HG03457 (cell line): ENCODE measurements at regions not wholly inside any gene's neighbourhood (a gene's known extent, or its start where the extent isn't known, plus 50 kb on each side); places are given as distances from the start of the nearest gene placed in this dataset.

Experiments
- ATAC-seq: cut with Tn5 transposase; IDR thresholded peaks from one replicate; pipeline ENCODE4 v1.9.1; 2021; ENCODE audit warnings: moderate number of reproducible peaks; ENCODE audit not compliant: unreplicated experiment

DNA sequence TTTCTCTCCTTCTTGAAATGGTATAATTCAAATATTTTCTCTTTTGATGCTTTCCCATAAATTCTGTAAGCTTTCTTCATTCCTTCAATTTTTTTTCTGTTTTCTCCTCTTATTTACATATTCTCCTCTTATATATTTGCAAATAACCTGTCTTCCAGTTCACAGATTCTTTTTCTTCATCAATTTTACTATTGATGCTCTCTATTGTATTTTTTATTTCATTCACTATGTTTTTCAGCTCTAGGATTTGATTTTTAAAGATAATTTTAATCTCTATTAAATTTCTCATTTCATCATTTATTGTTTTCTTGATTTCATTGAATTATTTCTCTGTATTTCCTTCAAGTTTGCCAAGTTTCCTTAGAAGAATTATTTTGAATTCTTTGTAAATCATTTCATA, 54.0 kb upstream of the PRPS1L1 start:
- no peak for ATAC-seq

DNA sequence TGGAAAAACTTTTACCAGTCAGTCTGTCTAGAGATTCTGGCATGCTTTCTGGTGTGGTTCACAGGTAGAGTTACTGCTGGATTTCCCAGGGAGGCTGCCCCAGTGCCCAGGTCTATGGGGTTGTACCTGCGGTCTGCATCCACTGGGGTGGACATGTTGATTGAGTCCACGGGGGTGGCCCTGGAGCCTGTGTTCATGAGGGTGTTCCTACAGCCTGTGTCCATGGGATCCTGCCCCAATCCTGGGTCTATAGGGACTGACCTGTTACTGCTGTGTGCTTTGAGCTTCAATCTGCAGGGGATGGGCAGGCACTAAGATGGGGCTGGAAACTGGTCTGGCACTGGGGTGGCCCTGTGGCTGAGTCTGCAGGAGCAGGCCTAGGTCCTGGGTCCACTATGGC, 54.5 kb upstream of the PRPS1L1 start:
- ATAC-seq = no peak

DNA sequence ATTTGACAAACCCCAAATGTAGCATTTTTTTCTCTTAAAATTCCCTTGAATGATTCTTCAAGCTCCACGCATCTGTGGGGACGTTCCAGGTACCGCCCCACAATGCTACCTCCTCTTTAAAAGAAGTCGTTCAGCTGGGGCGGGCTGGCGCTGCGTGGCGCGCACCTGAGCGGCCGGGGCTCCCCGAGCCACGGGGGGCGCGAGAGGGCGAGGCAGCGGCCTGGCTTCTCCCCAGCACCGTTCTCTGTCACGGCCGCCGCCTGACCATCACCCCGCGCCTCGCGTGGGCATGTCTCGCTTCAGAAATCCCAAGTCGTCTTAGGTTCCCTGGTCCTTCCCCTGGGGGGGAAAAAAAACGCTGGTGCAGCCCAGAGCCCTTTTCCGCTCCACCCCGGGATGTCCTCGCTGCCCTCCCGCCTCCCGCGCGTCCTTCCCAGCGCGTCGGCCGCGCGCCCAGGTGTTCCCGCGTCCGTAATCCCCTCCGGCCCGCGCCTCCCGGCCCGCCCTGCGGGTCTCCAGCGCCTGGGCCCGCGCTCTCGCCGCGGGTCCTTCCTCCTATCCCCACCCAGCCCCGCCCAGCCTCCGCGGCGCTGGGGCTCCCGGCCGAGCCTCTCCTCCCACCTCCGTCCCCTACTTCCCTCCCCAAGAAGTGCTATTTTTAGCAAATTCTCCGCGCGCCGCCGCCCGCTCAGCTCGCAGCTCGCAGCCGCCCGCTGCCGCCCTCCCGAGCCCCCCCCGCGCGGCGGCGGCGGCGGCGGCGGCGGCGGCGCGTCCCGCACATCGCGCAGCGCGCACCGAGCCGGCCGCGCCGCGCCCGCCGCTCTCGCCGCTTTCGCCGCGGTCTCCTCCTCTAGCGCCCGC, 58.7 kb upstream of the PRPS1L1 start:
- ATAC-seq = no peak

DNA sequence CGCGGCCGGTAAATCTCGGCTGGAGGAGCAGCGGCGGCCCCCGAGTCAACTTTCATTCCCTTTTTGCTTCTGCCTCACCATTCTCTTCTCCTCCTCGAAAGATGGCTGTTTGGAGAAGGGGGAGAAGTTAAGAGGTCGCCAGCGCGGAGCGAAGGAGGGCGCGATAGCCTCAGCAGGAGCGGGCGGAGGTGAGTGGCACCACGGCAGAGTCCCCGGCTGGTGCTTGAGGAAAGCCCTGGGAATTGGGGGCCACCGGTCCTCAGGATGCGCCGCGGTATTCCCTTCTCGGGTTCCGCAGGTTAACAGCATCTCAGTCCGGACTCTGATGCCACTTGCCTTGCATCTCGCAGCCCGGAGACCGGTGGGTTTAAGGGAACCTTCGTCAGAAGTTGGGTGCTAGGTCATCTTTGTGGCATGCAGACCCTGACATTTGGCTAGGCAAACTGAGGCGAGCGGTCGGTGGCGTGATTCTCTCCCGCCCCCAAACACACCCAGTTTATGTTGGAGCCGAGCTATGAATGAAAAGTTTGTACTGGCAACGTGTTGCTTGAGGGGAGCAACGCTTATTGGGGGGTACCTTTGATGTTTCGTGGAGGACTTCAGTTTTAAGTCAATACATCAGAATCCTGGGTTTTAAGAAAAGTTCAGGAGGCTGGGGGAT, 59.5 kb upstream of the PRPS1L1 start:
- no peak for ATAC-seq

DNA sequence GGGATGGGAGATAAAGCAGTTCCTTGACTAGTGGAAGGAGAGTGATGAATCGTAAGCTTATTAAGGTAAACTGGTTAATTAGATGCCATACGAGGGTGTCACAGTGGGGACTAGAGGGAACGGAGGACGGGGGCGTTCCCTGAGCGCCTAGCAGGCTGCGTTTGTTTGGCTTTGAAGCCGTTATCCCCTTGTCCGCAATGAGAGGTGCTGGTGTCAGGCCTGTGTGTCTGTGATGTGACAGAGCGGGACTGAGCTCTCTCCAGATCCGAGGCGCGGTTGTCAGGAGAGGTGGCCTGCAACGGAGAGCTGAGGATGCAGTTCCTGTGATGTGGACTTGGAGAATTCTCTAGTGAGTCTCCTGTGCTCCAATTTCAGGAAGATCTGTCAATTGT, 60.0 kb upstream of the PRPS1L1 start:
- no peak for ATAC-seq

DNA sequence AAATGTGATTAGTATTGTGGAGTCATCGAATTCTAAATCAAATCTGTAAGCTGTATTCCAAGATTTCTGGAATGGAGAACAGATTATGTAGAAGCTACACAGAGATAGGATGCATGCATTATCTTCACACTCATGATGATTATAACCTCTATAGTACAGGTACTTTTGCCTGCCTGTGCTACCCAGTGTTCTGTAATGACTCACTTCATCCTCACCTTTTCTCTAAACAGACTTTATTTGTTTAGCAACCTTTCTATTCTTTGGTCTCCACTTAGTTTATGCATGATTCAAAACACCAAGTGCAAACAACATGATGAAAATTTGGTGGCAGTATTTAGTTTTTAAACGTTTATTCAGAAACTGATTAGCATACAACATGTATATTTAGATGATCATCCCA, 68.4 kb upstream of the PRPS1L1 start:
- no peak for ATAC-seq

DNA sequence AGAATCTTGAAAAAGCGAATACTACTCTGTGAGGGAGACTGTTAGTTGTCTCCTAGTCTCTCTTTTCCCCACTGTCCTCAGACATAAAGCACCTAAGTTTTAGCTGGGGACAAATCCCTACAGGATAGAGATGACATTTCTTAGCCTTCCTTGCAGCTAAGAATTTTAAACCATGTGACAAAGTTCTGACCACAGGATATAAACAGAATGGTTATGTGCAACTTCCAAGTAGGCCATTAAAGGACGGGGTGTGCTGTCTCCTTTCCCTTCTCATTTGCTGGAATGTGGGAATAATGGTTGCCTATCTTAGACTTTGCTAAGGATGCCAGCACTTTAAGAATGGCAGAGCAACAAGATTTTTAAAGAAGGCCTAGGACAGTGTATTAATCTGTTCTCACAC, 74.9 kb upstream of the PRPS1L1 start:
- ATAC-seq = no peak

DNA sequence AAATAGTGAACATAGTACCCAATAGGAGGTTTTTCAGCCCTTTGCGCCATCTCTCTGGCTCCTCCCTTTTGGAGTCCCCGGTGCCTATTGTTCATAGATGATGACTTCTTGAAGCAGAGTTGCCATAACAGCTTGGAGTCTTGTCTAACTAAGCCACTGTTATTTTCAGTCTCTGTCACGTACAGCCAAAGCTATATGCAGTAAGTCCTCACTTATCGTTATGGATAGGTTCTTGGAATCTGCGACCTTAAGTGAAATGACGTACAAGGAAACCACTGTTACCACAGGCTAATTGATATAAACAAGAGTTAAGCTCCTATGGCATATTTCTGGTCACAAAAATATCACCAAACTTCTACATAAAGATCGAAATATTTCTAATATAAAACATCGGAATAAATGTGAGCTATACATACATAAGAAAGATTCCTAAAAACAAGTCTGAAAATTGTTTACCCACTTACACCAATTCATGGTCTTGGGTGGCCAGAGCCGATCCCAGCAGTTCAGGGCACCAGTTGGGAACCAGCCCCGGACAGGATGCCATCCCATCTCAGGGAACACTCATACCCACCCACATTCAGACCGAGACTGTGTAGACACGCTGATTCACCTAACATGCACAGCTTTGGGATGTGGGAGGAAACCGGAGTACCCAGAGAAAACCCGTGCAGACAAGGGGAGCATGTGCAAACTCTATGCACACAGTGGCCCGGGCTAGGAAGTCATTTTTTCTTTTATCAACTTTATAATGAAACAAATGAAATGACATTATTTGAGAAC, 76.0 kb upstream of the PRPS1L1 start:
- ATAC-seq = no peak

DNA sequence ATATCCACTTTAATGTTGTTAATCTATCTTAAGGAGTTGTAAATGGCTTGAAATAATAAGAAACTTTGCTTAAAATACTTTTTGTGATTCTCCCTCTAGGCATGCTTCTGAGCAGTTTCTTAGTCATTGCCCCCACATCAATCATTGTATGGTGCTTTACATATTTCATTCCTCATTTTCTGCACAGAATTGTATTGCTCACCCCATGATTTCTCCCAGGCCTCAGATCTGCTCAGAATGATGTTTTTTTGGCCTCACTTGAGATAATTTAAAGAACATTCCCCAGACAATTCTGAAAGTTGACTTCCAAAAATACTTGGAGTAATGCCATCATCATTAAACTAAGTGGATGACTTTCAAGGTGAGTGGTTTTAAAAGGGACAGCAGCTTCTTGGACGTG, 82.1 kb upstream of the PRPS1L1 start:
- ATAC-seq = no peak

DNA sequence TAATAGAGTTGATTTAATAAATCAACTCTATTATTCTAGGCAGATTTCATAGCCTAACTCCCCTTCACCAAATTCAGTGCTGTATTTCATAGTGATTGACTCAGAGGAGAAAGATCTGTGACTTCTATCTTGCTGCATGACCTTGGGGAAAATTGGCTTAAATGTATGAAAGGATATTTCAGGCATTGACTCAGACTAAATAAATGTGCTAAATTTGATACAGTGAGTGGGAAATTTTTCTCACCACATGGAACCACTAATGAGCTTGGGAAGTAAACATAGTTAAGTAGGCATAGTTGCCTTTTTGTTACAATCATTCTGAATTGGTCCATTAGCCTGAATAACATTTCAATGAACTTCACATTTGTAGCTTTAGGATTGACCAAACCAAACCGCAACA, 89.0 kb upstream of the PRPS1L1 start:
- no peak for ATAC-seq

DNA sequence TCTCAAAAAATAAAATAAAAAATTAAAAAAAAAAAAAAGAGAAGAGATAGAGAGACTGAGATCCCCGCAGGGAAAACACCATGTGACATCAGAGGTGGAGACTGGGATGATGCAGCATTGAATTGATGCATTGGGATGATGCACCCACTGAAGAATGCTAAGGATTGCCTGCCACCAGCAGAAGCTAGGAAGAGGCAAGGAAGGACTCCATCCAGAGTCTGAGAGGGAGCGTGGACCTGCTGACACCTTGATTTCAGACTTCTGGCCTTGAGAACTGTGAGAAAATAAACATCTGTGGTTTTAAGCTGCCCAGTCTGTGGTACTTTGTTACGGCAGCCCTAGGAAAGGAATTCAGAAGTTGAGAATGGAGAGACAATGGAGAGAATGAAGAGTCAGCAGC, 89.8 kb upstream of the PRPS1L1 start:
- ATAC-seq = no peak

DNA sequence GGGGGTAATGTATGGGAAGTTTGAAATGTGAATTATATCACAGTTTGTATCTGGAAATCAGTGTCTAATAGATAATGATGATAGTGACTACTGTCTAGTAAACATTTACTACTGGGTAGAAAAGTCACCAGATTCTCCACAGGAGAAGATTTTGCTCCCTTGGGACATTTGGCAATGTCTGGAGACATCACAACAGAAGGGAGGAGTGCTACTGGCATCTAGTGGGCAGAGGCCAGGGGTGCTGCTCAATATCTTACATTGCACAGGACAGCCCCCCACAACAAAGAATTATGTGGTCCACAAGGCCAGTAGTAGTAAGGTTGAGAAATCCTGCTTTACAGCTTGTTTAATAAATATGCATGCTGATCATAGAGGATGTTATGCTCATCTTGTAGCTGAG, 92.3 kb upstream of the PRPS1L1 start:
- ATAC-seq = no peak

DNA sequence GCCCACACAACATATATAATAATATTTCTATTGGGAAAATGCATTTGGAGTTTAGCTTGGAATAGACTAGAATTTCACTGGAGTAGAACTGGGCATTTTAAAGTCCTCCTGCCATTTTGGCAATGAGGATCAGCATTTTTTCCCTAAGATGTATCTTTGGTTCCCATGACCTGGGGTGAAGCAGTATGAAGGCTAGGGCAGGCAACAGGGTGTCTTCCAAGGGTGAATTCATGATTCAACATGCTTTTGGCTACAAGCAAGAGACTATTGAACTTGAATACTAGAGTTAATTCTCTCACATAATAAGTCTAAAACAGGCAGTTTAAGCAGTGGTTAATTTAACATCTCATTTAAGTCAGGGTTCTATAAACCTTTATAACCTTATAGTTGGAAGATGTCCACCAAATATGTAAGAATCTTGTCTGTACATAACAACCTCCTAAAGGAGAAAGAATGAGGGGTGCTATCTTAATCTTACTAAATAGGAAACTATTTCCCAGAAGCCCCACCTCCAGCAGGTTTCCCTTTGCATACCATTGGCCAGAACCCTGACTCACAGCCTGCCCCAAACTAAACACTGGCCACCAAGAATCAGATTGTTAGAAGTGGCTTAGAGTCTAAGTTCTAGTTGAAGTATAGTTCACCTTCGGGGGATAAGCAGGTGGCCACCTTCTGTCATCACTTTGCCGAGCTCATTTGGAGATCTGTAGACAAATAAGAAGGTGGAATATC, 96.0 kb upstream of the PRPS1L1 start:
- no peak for ATAC-seq

DNA sequence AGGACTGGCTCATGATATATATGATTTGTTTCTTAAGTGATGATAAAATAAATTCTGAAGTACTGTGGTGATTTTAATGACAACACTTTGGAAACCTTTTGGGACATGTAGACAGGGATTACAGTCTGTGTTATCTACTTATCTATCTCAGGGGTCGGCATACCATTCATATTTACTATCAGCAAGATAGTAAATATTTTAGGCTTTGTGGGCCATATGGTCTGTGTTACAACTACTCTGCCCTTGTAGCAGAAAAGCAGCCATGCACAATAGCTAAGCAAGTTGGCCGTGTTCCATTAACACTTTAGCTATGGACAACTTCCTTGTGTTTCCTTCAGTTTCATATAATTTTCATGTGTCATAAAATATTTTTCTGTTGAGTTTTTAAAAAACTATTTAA, 97.8 kb upstream of the PRPS1L1 start:
- ATAC-seq = no peak

DNA sequence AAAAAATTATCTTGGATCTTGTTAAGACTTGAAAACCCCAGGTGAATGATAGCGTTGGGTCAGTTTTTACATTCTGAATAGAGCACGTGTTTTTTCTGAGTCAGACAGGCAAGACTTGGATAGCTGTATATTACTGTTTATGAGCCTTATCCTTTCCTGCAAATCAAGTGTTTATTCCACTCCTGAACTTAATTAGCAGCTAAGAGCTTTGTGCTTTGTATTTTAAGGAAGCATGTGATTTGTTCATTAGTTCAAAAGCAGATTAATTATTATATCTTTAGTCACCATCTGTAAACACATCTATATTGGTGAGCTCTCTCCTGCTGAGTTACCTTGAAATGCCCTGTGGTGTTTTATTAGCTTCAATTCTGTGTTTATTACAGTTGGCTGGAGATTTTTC, 98.6 kb upstream of the PRPS1L1 start:
- no peak for ATAC-seq

DNA sequence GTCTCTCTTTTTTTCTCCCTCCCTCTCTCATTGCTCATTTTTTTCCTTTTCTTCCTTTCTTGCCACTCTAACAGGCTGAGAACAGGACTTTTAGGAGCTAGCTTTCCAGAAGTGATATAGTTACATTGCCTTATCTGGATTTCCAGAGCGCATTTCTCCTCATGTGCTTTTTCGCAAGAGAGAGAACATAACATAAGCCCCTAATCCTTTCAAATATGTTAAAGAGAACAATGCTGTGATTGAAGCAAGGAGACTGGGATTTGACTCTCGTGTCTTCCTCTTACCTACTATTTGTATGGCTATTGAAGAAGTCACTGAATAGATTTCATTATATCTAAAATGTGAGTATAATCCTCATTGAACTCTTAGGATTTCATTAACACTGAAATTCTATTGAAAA, 101.2 kb upstream of the PRPS1L1 start:
- no peak for ATAC-seq

DNA sequence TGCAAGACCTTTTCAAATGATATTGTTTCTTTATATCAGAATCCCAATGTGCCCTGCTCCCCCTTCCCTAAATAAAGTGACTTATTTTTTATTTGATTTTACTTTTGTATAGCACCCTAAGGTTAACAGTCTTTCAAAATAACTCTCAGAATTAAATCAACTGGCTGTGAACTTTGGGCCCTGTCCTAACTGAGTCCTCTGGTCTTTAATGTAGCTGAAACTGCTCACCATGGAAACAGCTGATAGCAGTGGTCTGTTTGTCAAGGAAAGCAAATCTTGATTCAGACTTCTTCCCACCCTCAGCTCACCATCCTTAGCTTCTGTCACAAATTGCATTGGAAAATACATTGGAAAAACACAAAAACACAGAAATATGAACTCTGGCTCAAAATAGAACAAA, 105.2 kb upstream of the PRPS1L1 start:
- no peak for ATAC-seq

DNA sequence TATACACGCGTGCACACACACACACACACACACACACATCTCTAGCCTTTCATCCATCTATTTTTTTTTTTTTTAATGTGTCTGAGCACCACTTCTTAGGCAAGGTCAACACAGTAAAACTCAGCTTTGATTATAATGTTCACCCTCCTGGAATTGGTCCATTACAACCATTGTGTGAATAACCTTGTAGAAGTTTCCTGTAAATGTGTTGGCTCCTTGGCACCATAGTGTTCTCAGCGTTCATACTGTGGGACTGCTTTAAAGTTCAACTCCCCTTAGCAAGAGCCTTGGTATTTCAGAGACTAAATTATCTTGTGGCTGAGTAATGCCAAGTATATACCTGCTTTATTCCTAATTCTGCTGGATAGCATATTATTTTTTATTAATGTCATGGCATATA, 106.3 kb upstream of the PRPS1L1 start:
- no peak for ATAC-seq

DNA sequence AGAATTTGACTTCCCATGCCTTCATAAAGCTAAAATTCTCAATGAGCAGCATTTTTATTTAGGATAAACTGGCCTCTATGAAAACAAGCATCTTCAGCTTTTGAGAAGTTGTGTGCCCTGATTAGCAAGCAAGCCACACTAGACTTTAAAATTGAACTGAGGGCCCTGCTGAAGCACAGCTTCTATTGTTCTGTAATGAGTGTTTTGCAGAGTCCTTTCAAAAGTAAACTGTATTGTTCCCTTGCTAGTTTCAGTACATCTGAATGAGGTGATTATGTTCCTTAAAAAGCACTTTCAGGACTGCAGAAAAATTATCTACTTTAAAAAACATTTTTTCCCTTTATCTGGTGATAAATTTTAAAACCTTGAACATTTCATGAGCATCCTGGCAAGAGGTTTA, 113.3 kb upstream of the PRPS1L1 start:
- no peak for ATAC-seq

DNA sequence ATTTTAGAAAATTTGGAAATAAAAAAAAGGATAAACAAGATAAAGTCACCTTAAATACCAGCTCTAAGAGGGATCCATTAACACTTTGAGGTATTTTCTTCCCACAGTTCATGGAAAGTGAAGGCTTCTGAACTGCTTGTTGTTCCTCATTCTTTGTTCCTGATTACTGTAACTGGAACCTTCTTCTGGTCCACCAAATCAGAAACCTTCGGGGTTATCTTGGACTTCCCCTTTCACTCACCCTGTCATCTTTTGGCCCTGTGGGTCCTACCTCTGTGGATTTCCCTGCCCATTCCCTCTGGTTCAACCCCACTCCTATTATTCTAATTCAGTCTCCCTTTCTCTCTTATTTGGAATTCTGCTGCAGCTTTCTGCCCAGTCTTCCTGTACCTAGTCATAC, 116.5 kb upstream of the PRPS1L1 start:
- ATAC-seq = no peak

DNA sequence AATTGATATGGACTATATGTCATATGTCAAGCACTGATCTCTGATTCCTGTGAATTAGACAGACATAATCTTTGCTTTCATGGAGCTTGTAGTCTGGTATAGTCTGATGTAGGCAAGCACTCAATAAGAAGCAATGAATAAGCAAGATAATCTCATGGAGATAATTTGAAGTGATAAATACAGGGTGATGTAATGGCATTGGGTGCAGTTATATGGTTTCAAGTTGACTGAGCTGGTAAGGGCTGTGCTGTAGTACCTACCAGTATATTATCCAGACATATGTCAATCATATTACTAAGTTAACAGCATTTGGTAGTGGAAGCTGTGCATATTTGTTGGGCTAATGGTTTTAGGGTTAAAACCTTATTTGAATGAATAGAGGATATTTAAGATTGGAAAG, 117.5 kb upstream of the PRPS1L1 start:
- no peak for ATAC-seq
